GM06990 (cell line): ENCODE measurements at regions not wholly inside any gene's neighbourhood (a gene's known extent, or its start where the extent isn't known, plus 50 kb on each side); places are given as distances from the start of the nearest gene placed in this dataset.

ENCODE experiments used
- DNase-seq: peaks from one replicate; pipeline ENCODE4 v3.0.0-alpha.2; 2011; ENCODE audit not compliant: insufficient read length; ENCODE audit errors: extremely low read depth
- H3K27me3 ChIP-seq: replicated peaks from 2 replicates; pipeline ENCODE4 v1.6.0; 2011; ENCODE audit warnings: low read length; ENCODE audit not compliant: control insufficient read depth, insufficient read depth
- H3K36me3 ChIP-seq: 2 replicates; pipeline ENCODE4 v1.5.1; 2011; ENCODE audit warnings: low read length; ENCODE audit not compliant: control insufficient read depth, insufficient read depth
- H3K4me3 ChIP-seq: replicated peaks from 2 replicates; pipeline ENCODE4 v1.5.1; 2011; ENCODE audit warnings: low read depth, mild to moderate bottlenecking, control low read depth, low read length
- TF ChIP-seq, protein P1 (sequence below): IDR thresholded peaks from 2 replicates; pipeline ENCODE4 v1.5.1; 2011; ENCODE audit warnings: low read length, control low read depth, mild to moderate bottlenecking, inconsistent platforms; ENCODE audit not compliant: insufficient read depth, poor library complexity, severe bottlenecking

DNA sequence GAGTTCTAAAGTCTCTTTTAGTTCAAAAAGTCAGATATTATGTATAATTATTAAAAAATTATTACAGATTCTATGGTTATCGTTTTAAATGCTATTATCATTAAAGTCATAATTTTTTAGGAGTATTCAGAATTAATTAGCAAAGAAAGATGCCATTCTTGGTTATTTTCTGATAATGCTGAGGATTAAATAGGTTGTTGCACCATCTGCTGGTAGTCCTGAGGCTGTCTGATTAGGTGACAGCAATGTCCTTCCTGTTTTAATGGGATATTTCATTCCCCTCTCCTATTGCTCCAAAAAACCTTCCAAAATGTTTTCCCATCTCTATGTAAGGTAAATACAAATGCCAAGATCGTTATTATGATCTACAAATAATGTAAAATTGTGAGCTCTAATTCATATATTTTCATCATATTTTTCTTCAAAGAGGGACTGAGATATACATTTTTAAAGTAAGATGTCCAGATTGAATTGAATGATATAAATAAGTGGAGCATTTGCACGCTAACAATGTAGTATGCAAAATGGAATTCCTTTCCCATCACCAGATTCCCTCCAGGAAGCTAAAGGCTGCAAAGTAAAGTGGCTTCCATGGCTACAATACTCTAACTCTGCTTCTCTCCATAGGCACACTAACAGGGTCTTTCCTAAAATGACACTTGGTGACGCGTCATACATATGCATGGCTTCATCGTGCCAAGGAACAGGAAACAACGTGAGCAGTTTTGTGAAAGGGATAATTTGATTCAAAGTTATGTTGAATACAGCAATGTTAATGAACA lies 58.8 kb upstream of the AKR1E2 start:
- no peak overlapping the region for H3K4me3 ChIP-seq
- no peaks in the 10 kb centered on the region for H3K36me3 ChIP-seq
- no peak for DNase-seq
- TF ChIP-seq, protein P1, sequence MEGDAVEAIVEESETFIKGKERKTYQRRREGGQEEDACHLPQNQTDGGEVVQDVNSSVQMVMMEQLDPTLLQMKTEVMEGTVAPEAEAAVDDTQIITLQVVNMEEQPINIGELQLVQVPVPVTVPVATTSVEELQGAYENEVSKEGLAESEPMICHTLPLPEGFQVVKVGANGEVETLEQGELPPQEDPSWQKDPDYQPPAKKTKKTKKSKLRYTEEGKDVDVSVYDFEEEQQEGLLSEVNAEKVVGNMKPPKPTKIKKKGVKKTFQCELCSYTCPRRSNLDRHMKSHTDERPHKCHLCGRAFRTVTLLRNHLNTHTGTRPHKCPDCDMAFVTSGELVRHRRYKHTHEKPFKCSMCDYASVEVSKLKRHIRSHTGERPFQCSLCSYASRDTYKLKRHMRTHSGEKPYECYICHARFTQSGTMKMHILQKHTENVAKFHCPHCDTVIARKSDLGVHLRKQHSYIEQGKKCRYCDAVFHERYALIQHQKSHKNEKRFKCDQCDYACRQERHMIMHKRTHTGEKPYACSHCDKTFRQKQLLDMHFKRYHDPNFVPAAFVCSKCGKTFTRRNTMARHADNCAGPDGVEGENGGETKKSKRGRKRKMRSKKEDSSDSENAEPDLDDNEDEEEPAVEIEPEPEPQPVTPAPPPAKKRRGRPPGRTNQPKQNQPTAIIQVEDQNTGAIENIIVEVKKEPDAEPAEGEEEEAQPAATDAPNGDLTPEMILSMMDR = peak; percentile 37
- H3K27me3 ChIP-seq = no peaks in the 10 kb centered on the region

DNA sequence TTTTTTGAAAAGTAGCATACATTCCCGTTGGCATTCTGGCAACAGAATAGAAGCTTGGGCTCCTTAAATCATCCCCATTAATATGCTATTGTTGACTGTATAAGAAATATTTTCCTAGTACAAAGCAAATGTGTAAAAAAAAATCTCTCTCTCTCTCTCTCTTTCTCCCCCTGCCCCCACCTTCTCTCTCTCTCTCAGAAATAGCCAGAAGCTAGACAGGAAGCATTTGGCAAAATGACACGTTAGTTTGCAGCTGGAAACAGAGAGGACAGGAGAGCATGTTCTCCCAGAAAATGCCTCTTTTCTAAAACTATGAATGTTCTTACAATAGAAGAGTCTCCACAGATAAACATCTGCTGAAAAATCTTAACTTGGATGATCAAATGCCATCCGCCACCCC lies 59.6 kb upstream of the AKR1E2 start:
- H3K36me3 ChIP-seq = no peaks in the 10 kb centered on the region
- no peak for DNase-seq

DNA sequence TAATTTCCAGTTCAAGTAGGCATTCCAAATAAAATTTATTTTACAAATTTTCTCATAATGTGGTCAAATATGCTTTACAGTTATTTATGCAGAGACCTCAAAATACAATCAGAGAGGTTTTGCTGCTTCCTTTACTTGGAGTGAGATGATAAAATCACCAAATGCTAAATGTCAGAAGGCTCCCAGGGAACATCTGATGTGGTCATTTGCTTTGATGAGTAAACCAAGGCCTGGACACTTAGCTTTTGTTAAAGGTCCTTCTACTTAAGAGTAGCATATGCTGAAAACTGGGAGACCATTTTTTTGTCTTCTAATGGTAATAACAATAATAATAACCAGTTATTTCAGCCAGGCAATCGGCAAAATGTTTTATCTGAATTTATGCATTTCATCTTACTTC lies 60.6 kb upstream of the AKR1E2 start:
- no peak for DNase-seq
- no peaks in the 10 kb centered on the region for H3K36me3 ChIP-seq
- TF ChIP-seq, protein P1 = no peak
- no peaks in the 10 kb centered on the region for H3K27me3 ChIP-seq
- H3K4me3 ChIP-seq = no peak overlapping the region

More for the DNA sequence above, 59.6 kb upstream of the AKR1E2 start:
- TF ChIP-seq, protein P1 = no peak
- no peaks in the 10 kb centered on the region for H3K27me3 ChIP-seq
- no peak overlapping the region for H3K4me3 ChIP-seq

DNA sequence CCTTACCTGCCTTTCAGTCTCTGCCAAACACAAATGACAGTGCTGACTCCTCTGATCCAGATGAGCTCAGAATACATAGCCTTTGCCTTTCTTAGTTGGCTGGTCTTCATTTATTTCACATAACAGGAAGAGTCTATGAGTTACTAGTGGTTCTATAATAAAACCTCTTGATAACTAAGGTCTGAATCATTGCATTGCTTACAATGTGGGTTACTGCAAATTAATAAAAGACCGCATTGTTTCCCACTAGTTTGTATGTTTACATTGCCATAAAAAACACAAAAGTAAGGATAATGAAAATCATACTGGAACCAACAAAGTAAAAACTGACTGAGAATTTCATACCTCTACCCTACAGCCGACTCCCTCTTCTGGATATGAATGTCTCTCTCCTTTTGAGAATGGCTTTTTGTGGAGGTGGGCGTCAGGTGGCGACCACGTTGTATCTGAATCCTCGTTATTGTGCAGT lies 62.0 kb upstream of the AKR1E2 start:
- DNase-seq = no peak

DNA sequence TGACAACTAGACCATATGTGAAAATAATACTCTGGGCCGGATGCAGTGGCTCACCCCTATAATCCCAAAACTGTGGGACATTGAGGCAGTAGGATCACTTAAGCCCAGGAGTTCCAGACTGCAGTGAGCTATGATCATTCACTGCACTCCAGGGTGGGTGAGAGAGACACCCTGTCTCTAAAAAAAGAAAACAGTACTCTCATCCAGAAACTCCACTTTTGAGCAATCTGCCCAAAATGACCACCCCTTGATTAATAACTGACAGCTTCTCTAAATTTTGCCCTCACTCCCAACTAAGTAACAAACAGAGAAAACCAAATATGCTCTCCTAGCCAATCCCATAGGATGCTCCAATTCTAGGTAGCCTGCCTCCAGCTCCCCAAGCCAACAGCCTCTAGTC lies 62.5 kb upstream of the AKR1E2 start:
- H3K27me3 ChIP-seq = no peaks in the 10 kb centered on the region
- no peak overlapping the region for H3K4me3 ChIP-seq
- no peaks in the 10 kb centered on the region for H3K36me3 ChIP-seq
- no peak for DNase-seq
- TF ChIP-seq, protein P1 = no peak

More for the DNA sequence above, 62.0 kb upstream of the AKR1E2 start:
- Histone ChIP-seq H3K4me3 (no peak overlapping the region), H3K36me3 (no peaks in the 10 kb centered on the region), H3K27me3 (no peaks in the 10 kb centered on the region)
- TF ChIP-seq, protein P1 = no peak
